OCI-LY1 (cell line): ENCODE measurements at regions not wholly inside any gene's neighbourhood (a gene's known extent, or its start where the extent isn't known, plus 50 kb on each side); places are given as distances from the start of the nearest gene placed in this dataset.

Experiments used
- H2AFZ ChIP-seq: fragments of 200-600 bp; sonication (generic), shearing (Covaris generic); 2 replicates; pipeline ENCODE4 v1.6.0; 2014; ENCODE audit warnings: antibody characterized with exemption, mild to moderate bottlenecking, low read length
- H3F3A ChIP-seq: fragments of 200-600 bp; sonication (generic), shearing (Covaris generic); 2 replicates; pipeline ENCODE4 v1.6.0; 2014; ENCODE audit warnings: mild to moderate bottlenecking, antibody characterized with exemption, low read length, moderate library complexity; ENCODE audit not compliant: insufficient read depth
- H3K27ac ChIP-seq: fragments of 200-600 bp; sonication (generic); 2 replicates; pipeline ENCODE4 v1.5.1; 2014; ENCODE audit warnings: low read length, mixed run types, mild to moderate bottlenecking, low read depth; ENCODE audit not compliant: poor library complexity, severe bottlenecking
- H3K27me3 ChIP-seq: fragments of 200-600 bp; sonication (generic); 2 replicates; pipeline ENCODE4 v1.6.0; 2014; ENCODE audit warnings: antibody characterized with exemption, mild to moderate bottlenecking, low read length, moderate library complexity; ENCODE audit not compliant: insufficient read depth
- H3K36me3 ChIP-seq: fragments of 200-600 bp; sonication (generic); 2 replicates; pipeline ENCODE4 v1.6.1; 2014; ENCODE audit warnings: mild to moderate bottlenecking, antibody characterized with exemption, low read length, moderate library complexity, mixed read lengths; ENCODE audit not compliant: insufficient read depth
- H3K4me1 ChIP-seq: fragments of 200-600 bp; sonication (generic); 2 replicates; pipeline ENCODE4 v1.5.1; 2014; ENCODE audit warnings: mild to moderate bottlenecking, low read length, moderate library complexity; ENCODE audit not compliant: insufficient read depth, severe bottlenecking
- H3K4me2 ChIP-seq: fragments of 200-600 bp; sonication (generic), shearing (Covaris generic); 2 replicates; pipeline ENCODE4 v1.6.1; 2014; ENCODE audit warnings: low read length
- H3K4me3 ChIP-seq: fragments of 200-600 bp; sonication (generic); 2 replicates; pipeline ENCODE4 v1.5.1; 2014; ENCODE audit warnings: low read length, low read depth, mild to moderate bottlenecking, mixed read lengths; ENCODE audit not compliant: poor library complexity, severe bottlenecking
- H3K79me2 ChIP-seq: fragments of 200-600 bp; shearing (Covaris generic); 2 replicates; pipeline ENCODE4 v1.6.1; 2016; ENCODE audit warnings: mixed run types, low read length, mixed read lengths; ENCODE audit not compliant: insufficient read depth
- H3K9ac ChIP-seq: fragments of 200-600 bp; sonication (generic), shearing (Covaris generic); 2 replicates; pipeline ENCODE4 v1.6.1; 2014; ENCODE audit warnings: mild to moderate bottlenecking, low read length, mixed read lengths
- H3K9me2 ChIP-seq: fragments of 200-600 bp; sonication (generic), shearing (Covaris generic); 2 replicates; pipeline ENCODE4 v1.6.1; 2014; ENCODE audit warnings: low read depth, mild to moderate bottlenecking, low read length, mixed read lengths
- H3K9me3 ChIP-seq: fragments of 200-600 bp; shearing (Covaris generic); 2 replicates; pipeline ENCODE4 v1.6.1; 2014; ENCODE audit warnings: low read length, mixed read lengths
- H4K20me1 ChIP-seq: fragments of 200-600 bp; sonication (generic), shearing (Covaris generic); 2 replicates; pipeline ENCODE4 v1.6.0; 2016; ENCODE audit warnings: mild to moderate bottlenecking, low read length; ENCODE audit not compliant: insufficient read depth
- EZH2 ChIP-seq: fragments of 200-600 bp; sonication (generic), shearing (Covaris generic); IDR thresholded peaks from 2 replicates; pipeline ENCODE4 v1.8.0; 2017; ENCODE audit warnings: borderline replicate concordance, mixed run types, mild to moderate bottlenecking, antibody characterized with exemption, low read length, moderate library complexity, mixed read lengths
- TF ChIP-seq, protein P1 (sequence below): fragments of 200-600 bp; sonication (generic), shearing (Covaris generic); IDR thresholded peaks from 2 replicates; pipeline ENCODE4 v1.5.1; 2017; ENCODE audit warnings: mild to moderate bottlenecking, antibody characterized with exemption, low read length, moderate library complexity, mixed read lengths

DNA sequence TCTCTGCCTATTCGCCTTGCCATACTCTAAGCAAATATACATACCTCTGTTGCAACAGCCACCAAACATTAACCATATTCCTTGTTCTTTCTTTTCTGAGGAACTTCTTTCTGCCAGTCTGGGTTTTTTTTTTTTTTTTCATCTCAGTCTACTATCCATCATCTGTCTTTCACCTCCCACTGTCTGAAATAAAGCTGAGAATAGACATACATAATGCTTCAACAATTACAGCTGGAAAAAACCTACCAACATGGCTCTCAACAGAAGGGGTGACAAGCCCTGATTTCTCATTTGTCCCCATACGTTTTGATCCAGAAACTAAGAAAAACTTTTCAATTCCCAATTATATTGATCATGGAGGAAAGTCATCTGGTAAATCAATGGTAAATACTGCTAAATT, 728.8 kb upstream of the POU3F3 start:
- Histone ChIP-seq H3K79me2 (no peaks in the 10 kb centered on the region), H2AFZ (no peak overlapping the region), H3K36me3 (no peaks in the 10 kb centered on the region), H3K4me2 (no peak overlapping the region), H3K27me3 (no peaks in the 10 kb centered on the region), H3K9me3 (no peaks in the 10 kb centered on the region), H3K9ac (no peak overlapping the region), H3K9me2 (no peaks in the 10 kb centered on the region), H3K4me1 (no peaks in the 10 kb centered on the region), H3K27ac (no peak overlapping the region), H3F3A (no peaks in the 10 kb centered on the region), H3K4me3 (no peak overlapping the region), H4K20me1 (no peaks in the 10 kb centered on the region)
- TF ChIP-seq, protein P1, sequence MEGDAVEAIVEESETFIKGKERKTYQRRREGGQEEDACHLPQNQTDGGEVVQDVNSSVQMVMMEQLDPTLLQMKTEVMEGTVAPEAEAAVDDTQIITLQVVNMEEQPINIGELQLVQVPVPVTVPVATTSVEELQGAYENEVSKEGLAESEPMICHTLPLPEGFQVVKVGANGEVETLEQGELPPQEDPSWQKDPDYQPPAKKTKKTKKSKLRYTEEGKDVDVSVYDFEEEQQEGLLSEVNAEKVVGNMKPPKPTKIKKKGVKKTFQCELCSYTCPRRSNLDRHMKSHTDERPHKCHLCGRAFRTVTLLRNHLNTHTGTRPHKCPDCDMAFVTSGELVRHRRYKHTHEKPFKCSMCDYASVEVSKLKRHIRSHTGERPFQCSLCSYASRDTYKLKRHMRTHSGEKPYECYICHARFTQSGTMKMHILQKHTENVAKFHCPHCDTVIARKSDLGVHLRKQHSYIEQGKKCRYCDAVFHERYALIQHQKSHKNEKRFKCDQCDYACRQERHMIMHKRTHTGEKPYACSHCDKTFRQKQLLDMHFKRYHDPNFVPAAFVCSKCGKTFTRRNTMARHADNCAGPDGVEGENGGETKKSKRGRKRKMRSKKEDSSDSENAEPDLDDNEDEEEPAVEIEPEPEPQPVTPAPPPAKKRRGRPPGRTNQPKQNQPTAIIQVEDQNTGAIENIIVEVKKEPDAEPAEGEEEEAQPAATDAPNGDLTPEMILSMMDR = no peak
- TF ChIP-seq EZH2 = no peak

DNA sequence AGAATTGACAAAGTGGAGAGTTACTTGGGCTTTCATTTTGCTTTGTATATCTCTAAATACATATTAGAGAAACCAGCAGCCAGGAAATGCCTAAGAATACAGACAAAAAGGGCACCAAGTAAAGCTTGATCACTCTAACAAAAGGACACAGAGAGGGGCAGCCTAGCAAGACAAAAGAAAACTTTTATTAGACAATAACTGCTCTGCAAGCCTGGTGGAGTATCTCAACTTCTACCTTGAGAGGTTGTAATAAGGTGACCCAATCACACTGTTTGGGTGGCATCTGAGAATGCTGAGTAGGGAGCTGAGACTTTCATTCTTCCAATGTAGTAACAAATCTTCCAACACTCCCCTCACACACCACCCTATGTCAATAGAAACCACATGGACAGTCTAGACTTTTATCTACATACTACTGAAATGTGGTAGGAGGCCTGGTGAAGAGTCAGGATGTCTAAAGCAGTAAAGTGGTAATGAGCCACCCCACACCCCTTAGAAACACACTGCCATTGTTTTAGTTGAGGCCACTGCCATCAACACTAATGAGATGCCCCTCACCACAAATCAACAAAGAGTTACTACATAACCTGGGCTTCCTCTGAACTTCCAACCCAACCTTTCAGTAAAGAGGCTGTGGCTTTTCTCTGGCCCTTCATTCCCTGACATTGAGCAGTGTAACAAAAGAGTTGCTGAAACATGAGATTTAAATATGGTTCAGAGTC, 726.7 kb upstream of the POU3F3 start:
- H3K36me3 ChIP-seq = no peaks in the 10 kb centered on the region
- no peak overlapping the region for H3K4me3 ChIP-seq
- no peaks in the 10 kb centered on the region for H3F3A ChIP-seq
- H3K27ac ChIP-seq = no peak overlapping the region
- H4K20me1 ChIP-seq = no peaks in the 10 kb centered on the region
- no peak overlapping the region for H3K4me2 ChIP-seq
- H3K79me2 ChIP-seq = no peaks in the 10 kb centered on the region
- H3K4me1 ChIP-seq = no peaks in the 10 kb centered on the region
- H3K27me3 ChIP-seq = no peaks in the 10 kb centered on the region
- H3K9me2 ChIP-seq = no peaks in the 10 kb centered on the region
- no peaks in the 10 kb centered on the region; the same call in 1 of the 2 replicates for H3K9me3 ChIP-seq
- peak overlapping the region; percentile 41 for H2AFZ ChIP-seq
- TF ChIP-seq, protein P1 = no peak
- no peak for TF ChIP-seq EZH2
- H3K9ac ChIP-seq = no peak overlapping the region

DNA sequence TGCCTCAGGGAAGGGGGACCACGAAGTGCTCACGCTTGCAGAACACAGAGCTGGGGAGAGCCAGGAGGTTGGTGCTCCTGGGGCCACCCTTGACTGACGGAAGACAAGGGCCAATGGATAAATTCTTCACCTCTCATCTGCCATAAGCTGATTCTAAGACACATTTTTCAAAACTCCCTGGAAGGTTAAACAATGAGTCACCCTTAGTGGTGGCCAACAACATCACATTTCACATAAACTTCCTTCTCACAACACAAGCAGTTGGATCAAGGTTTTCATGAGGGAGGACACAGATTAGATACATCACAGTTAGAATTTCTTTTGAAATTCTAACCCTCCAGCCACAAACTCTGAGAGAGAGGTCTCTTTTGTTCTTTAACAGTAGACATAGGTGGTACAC, 713.6 kb upstream of the POU3F3 start:
- no peak overlapping the region for H3K27ac ChIP-seq
- no peaks in the 10 kb centered on the region for H3K79me2 ChIP-seq
- H3K36me3 ChIP-seq = no peaks in the 10 kb centered on the region
- H3K9ac ChIP-seq = no peak overlapping the region
- H4K20me1 ChIP-seq = no peaks in the 10 kb centered on the region
- no peak overlapping the region for H3K4me2 ChIP-seq
- no peaks in the 10 kb centered on the region for H3K9me3 ChIP-seq
- H3K4me3 ChIP-seq = no peak overlapping the region
- H3K27me3 ChIP-seq = no peaks in the 10 kb centered on the region
- H3F3A ChIP-seq = no peaks in the 10 kb centered on the region
- H3K4me1 ChIP-seq = no peaks in the 10 kb centered on the region
- no peak overlapping the region for H2AFZ ChIP-seq
- H3K9me2 ChIP-seq = no peaks in the 10 kb centered on the region
- TF ChIP-seq, protein P1 = no peak
- no peak for TF ChIP-seq EZH2
